ENCODE measurements at regions not wholly inside any gene's neighbourhood (a gene's known extent, or its start where the extent isn't known, plus 50 kb on each side); places are given as distances from the start of the nearest gene placed in this dataset.

- TF ChIP-seq CTCF (IDR thresholded peaks at IDR 0.05) = no peak
- TF ChIP-seq POLR2A (IDR thresholded peaks at IDR 0.05) = no peak
- TF ChIP-seq EP300 (IDR thresholded peaks at IDR 0.05) = no peak
- no peak for TF ChIP-seq POLR2AphosphoS5 (IDR thresholded peaks at IDR 0.05)
Observed at GRCh38 chr12:108029051-108029835, 99.8 kb upstream of the WSCD2 start.

All from upper lobe of left lung (tissue), 4 donors.